ENCODE measurements at regions not wholly inside any gene's neighbourhood (a gene's known extent, or its start where the extent isn't known, plus 50 kb on each side); places are given as distances from the start of the nearest gene placed in this dataset.

DNA sequence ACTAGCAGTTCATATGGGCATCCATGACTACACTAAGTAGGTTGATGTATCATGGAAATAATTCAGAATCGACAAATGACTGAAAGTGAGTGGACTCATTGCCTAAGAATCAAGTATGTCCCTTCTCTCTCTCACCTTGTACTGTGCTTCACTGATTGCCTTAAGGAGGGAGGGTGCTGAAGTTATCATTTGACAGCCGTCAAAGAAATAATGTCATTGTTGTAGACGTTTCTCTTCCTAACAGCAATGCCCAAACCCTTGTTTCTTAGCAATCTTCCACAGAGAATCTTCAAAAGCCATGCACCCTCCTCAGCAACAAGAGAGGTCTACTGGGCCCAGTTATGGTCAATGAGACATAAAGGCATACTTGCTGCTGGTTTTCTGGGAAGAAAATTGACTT lies 785.0 kb downstream of the SUCLG1 start:
- no TSS peak for BruUV-seq (replicated peaks)
- no peaks in the 10 kb centered on the region for H3K4me1 ChIP-seq (replicated peaks in 1 of 2; ENCODE audit: control insufficient read depth in 2 of 2, insufficient read depth in 2 of 2, low read length in 2 of 2)
- 6% methylated on average over 3 of the region's 3 CpGs for WGBS (ENCODE audit: insufficient coverage, low coverage, missing lambda C conversion rate)
- no peaks in the 10 kb centered on the region for H4K20me1 ChIP-seq (replicated peaks; ENCODE audit: control insufficient read depth, insufficient read depth, low read length)
- intact Hi-C loops (cut with micrococcal nuclease) (no loop called here), in situ Hi-C loops (cut with MboI) (no loop called here)
- H3K9me1 ChIP-seq (ENCODE audit: control insufficient read depth, insufficient read depth, low read length): no peaks in the 10 kb centered on the region
- H3K9ac ChIP-seq (ENCODE audit: insufficient read depth in 1 of 2, low read depth in 2 of 2, low read length in 2 of 2): no peak overlapping the region
- H3K4me3 ChIP-seq: no peak overlapping the region
- H3K79me2 ChIP-seq (ENCODE audit: control insufficient read depth, insufficient read depth, low read length): no peaks in the 10 kb centered on the region
- H3K9me3 ChIP-seq (replicated peaks; ENCODE audit: control insufficient read depth, insufficient read depth, low read depth, low read length): no peaks in the 10 kb centered on the region
- H2AFZ ChIP-seq (ENCODE audit: low read depth, low read length): no peak overlapping the region
- FAIRE-seq (no peak), ATAC-seq (no peak), DNase-seq (ENCODE audit: extremely low read depth in 1 of 4, low spot score in 3 of 4) (no peak)
- no peak overlapping the region for H3K27ac ChIP-seq (ENCODE audit: extremely low read depth, low read depth, low read length)
- ChIA-PET POLR2A (no interaction called here), CTCF (ENCODE audit: low intra/inter-chr PET ratio) (no interaction called here)
- no peak for TF ChIP-seq GTF2E2 (tag; IDR thresholded peaks at IDR 0.05)
- no peak for TF ChIP-seq TAF9B (IDR thresholded peaks at IDR 0.05; ENCODE audit: partially characterized antibody)
- no peaks in the 10 kb centered on the region for H3K36me3 ChIP-seq (ENCODE audit: control insufficient read depth, insufficient read depth, low read length)
- no peaks in the 10 kb centered on the region for H3K27me3 ChIP-seq (ENCODE audit: control insufficient read depth in 2 of 2, insufficient read depth in 2 of 2, low read length in 2 of 2)
- H3K4me2 ChIP-seq (ENCODE audit: insufficient read depth, low read length): no peak overlapping the region

DNA sequence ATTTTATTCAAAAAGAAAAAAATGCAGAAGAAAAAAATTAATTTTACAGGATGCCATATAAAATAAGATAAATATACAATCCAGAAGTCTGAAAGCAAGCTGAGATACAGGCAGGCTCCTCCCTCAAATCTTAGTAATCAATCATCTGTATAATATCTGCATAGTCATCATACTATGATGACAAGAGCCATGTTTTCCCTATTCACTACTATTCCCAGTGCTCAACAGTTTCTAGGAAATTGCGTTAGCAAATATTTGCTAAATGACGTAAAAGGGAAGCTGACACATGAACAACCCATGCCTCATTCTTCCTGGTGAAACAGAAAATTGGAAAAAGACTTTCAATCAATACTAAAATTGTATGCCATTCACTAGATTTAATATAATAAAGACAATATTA lies 793.2 kb downstream of the SUCLG1 start:
- H3K4me3 ChIP-seq: no peak overlapping the region
- ATAC-seq: no peak
- H3K9ac ChIP-seq (ENCODE audit: insufficient read depth in 1 of 2, low read depth in 2 of 2, low read length in 2 of 2): no peak overlapping the region
- no peak overlapping the region for H3K4me2 ChIP-seq (ENCODE audit: insufficient read depth, low read length)
- no peaks in the 10 kb centered on the region for H3K9me1 ChIP-seq (ENCODE audit: control insufficient read depth, insufficient read depth, low read length)
- H3K27me3 ChIP-seq (ENCODE audit: control insufficient read depth in 2 of 2, insufficient read depth in 2 of 2, low read length in 2 of 2): no peaks in the 10 kb centered on the region
- H3K36me3 ChIP-seq (ENCODE audit: control insufficient read depth, insufficient read depth, low read length): no peaks in the 10 kb centered on the region
- in situ Hi-C loops (cut with MboI) (no loop called here), intact Hi-C loops (cut with micrococcal nuclease) (no loop called here)
- no peaks in the 10 kb centered on the region for H3K9me3 ChIP-seq (replicated peaks; ENCODE audit: control insufficient read depth, insufficient read depth, low read depth, low read length)
- no peaks in the 10 kb centered on the region for H3K4me1 ChIP-seq (replicated peaks in 1 of 2; ENCODE audit: control insufficient read depth in 2 of 2, insufficient read depth in 2 of 2, low read length in 2 of 2)
- CTCF ChIA-PET (ENCODE audit: low intra/inter-chr PET ratio): no interaction called here
- H4K20me1 ChIP-seq (replicated peaks; ENCODE audit: control insufficient read depth, insufficient read depth, low read length): no peaks in the 10 kb centered on the region
- DNase-seq (ENCODE audit: extremely low read depth in 1 of 4, low spot score in 3 of 4): no peak
- FAIRE-seq: no peak
- POLR2A ChIA-PET: no interaction called here
- no TSS peak for BruUV-seq (replicated peaks)
- no peaks in the 10 kb centered on the region for H3K79me2 ChIP-seq (ENCODE audit: control insufficient read depth, insufficient read depth, low read length)
- H3K27ac ChIP-seq (ENCODE audit: extremely low read depth, low read depth, low read length): no peak overlapping the region
- H2AFZ ChIP-seq (ENCODE audit: low read depth, low read length): no peak overlapping the region
- WGBS (ENCODE audit: insufficient coverage, low coverage, missing lambda C conversion rate): 15% methylated on average over 2 of the region's 2 CpGs
- no peak for TF ChIP-seq SMC3 (conservative IDR thresholded peaks at IDR 0.05; ENCODE audit: insufficient read depth, low read depth, low read length)
- 0 out of 4 replicates have a peak, but pooled peaks of 1 of the 2 experiments have one; percentile 26 for TF ChIP-seq FOXA3 (CRISPR knock-in tag; conservative IDR thresholded peaks at IDR 0.05 in 1 of 2, IDR thresholded peaks at IDR 0.05 in 1 of 2)
- TF ChIP-seq GTF2E2 (tag; IDR thresholded peaks at IDR 0.05): no peak
- TF ChIP-seq YBX1 (IDR thresholded peaks at IDR 0.05): no peak
- TF ChIP-seq ZNF384 (IDR thresholded peaks at IDR 0.05; ENCODE audit: low read depth, low read length): no peak
- no peak for TF ChIP-seq ZFP1 (CRISPR knock-in tag; IDR thresholded peaks at IDR 0.05)
- peak; percentile 69 for TF ChIP-seq MEIS2 (IDR thresholded peaks at IDR 0.05; ENCODE audit: partially characterized antibody)
- no peak for TF ChIP-seq ZNF830 (CRISPR knock-in tag; IDR thresholded peaks at IDR 0.05)
- no peak for TF ChIP-seq TARDBP (IDR thresholded peaks at IDR 0.05)
- no peak for TF ChIP-seq NCOA6 (IDR thresholded peaks at IDR 0.05)
- TF ChIP-seq NFE2 (IDR thresholded peaks at IDR 0.05; ENCODE audit: low read depth): peak; percentile 54; the same call in 1 of the 2 replicates
- no peak for TF ChIP-seq BRCA1 (IDR thresholded peaks at IDR 0.05)
- TF ChIP-seq BRCA1 (CRISPR knock-in tag; IDR thresholded peaks at IDR 0.05): no peak
- TF ChIP-seq ETV1 (tag; conservative IDR thresholded peaks at IDR 0.05; ENCODE audit: low read depth): no peak
- no peak for TF ChIP-seq EP400 (IDR thresholded peaks at IDR 0.05)
- no peak for TF ChIP-seq HDAC3 (IDR thresholded peaks at IDR 0.05; ENCODE audit: borderline replicate concordance, partially characterized antibody)
- TF ChIP-seq ZNF445 (CRISPR knock-in tag; IDR thresholded peaks at IDR 0.05; ENCODE audit: low read depth): no peak
- TF ChIP-seq MTA1 (IDR thresholded peaks at IDR 0.05; ENCODE audit: borderline replicate concordance): no peak
- TF ChIP-seq IRF2 (CRISPR knock-in tag; IDR thresholded peaks at IDR 0.05): no peak
- no peak for TF ChIP-seq FOXM1 (IDR thresholded peaks at IDR 0.05; ENCODE audit: low read depth)
- no peak for TF ChIP-seq FOXM1 (CRISPR knock-in tag; IDR thresholded peaks at IDR 0.05; ENCODE audit: low read depth)
- peak; percentile 38; the same call in 1 of the 2 replicates for TF ChIP-seq MAFK (IDR thresholded peaks at IDR 0.05; ENCODE audit: low read length)
